ENCODE measurements at regions not wholly inside any gene's neighbourhood (a gene's known extent, or its start where the extent isn't known, plus 50 kb on each side); places are given as distances from the start of the nearest gene placed in this dataset.

- no peak for DNase-seq (ENCODE audit: low spot score)
- Mint-ChIP-seq H3K4me3 (ENCODE audit: unreplicated experiment) (no peak overlapping the region), H3K27ac (ENCODE audit: unreplicated experiment) (no peak overlapping the region), H3K36me3 (ENCODE audit: low read depth) (no peaks in the 10 kb centered on the region), H3K9me3 (ENCODE audit: low read depth) (no peaks in the 10 kb centered on the region), H3K27me3 (ENCODE audit: low read depth) (no peaks in the 10 kb centered on the region), H3K4me1 (ENCODE audit: low read depth) (peaks cover 31% of the 10 kb centered on the region)
- no peak for TF ChIP-seq CTCF (IDR thresholded peaks at IDR 0.05)
These were observed 203.3 kb upstream of the FBXO11 start for GRCh38 chr2:48109491-48110204.

GRCh38 chr2:48110492-48110891 is 204.0 kb upstream of the FOXN2 start:
- Mint-ChIP-seq H3K27ac (ENCODE audit: unreplicated experiment) (peak overlapping the region; percentile 90), H3K27me3 (ENCODE audit: low read depth) (no peaks in the 10 kb centered on the region), H3K9me3 (ENCODE audit: low read depth) (no peaks in the 10 kb centered on the region), H3K4me3 (ENCODE audit: unreplicated experiment) (no peak overlapping the region), H3K36me3 (ENCODE audit: low read depth) (no peaks in the 10 kb centered on the region), H3K4me1 (ENCODE audit: low read depth) (peaks cover 31% of the 10 kb centered on the region)
- no peak for DNase-seq (ENCODE audit: low spot score)
- no peak for TF ChIP-seq CTCF (IDR thresholded peaks at IDR 0.05)

- TF ChIP-seq CTCF (IDR thresholded peaks at IDR 0.05) = no peak
- Mint-ChIP-seq H3K4me1 (ENCODE audit: low read depth) (peaks cover 9% of the 10 kb centered on the region), H3K27me3 (ENCODE audit: low read depth) (no peaks in the 10 kb centered on the region), H3K27ac (ENCODE audit: unreplicated experiment) (no peak overlapping the region), H3K9me3 (ENCODE audit: low read depth) (no peaks in the 10 kb centered on the region), H3K36me3 (ENCODE audit: low read depth) (no peaks in the 10 kb centered on the region), H3K4me3 (ENCODE audit: unreplicated experiment) (no peak overlapping the region)
- DNase-seq (ENCODE audit: low spot score) = no peak
These were observed 201.4 kb upstream of the FOXN2 start for GRCh38 chr2:48112911-48113680.

- H3K36me3 Mint-ChIP-seq (ENCODE audit: low read depth) = no peaks in the 10 kb centered on the region
- peaks cover 9% of the 10 kb centered on the region for H3K4me1 Mint-ChIP-seq (ENCODE audit: low read depth)
- no peak for DNase-seq (ENCODE audit: low spot score)
- H3K4me3 Mint-ChIP-seq (ENCODE audit: unreplicated experiment) = no peak overlapping the region
- no peaks in the 10 kb centered on the region for H3K27me3 Mint-ChIP-seq (ENCODE audit: low read depth)
- H3K27ac Mint-ChIP-seq (ENCODE audit: unreplicated experiment) = no peak overlapping the region
- TF ChIP-seq CTCF (IDR thresholded peaks at IDR 0.05) = no peak
- H3K9me3 Mint-ChIP-seq (ENCODE audit: low read depth) = no peaks in the 10 kb centered on the region
These were observed 200.7 kb upstream of the FOXN2 start for GRCh38 chr2:48113767-48114166.

- Mint-ChIP-seq H3K4me3 (ENCODE audit: unreplicated experiment) (no peak overlapping the region), H3K36me3 (ENCODE audit: low read depth) (no peaks in the 10 kb centered on the region), H3K27me3 (ENCODE audit: low read depth) (no peaks in the 10 kb centered on the region), H3K4me1 (ENCODE audit: low read depth) (peaks cover 9% of the 10 kb centered on the region), H3K27ac (ENCODE audit: unreplicated experiment) (no peak overlapping the region), H3K9me3 (ENCODE audit: low read depth) (no peaks in the 10 kb centered on the region)
- no peak for TF ChIP-seq CTCF (IDR thresholded peaks at IDR 0.05)
- no peak for DNase-seq (ENCODE audit: low spot score)
These were observed 200.2 kb upstream of the FOXN2 start for GRCh38 chr2:48114256-48114655.
